Left ventricle myocardium inferior (tissue), 1 donor: ENCODE measurements at regions not wholly inside any gene's neighbourhood (a gene's known extent, or its start where the extent isn't known, plus 50 kb on each side); places are given as distances from the start of the nearest gene placed in this dataset.
"Not testable (repeated sequence)": the region's sequence is repeated elsewhere in the genome, so short reads cannot be mapped to it uniquely, and the experiment has no call there.

ENCODE experiments used
- DNase-seq: peaks from one replicate; pipeline ENCODE4 v3.0.0-alpha.2; 2020
- H3K27ac ChIP-seq: fragments of 200-600 bp; replicated peaks from 2 replicates; pipeline ENCODE4 v1.8.0; 2021
- H3K27me3 ChIP-seq: fragments of 200-600 bp; 2 replicates; pipeline ENCODE4 v1.8.0; 2021; ENCODE audit warnings: low read depth
- H3K36me3 ChIP-seq: fragments of 200-600 bp; 2 replicates; pipeline ENCODE4 v1.8.0; 2021
- H3K4me1 ChIP-seq: fragments of 200-600 bp; 2 replicates; pipeline ENCODE4 v1.8.0; 2021
- H3K4me3 ChIP-seq: fragments of 200-600 bp; 2 replicates; pipeline ENCODE4 v1.8.0; 2021; ENCODE audit warnings: mild to moderate bottlenecking, moderate library complexity
- H3K9me3 ChIP-seq: fragments of 200-600 bp; replicated peaks from 2 replicates; pipeline ENCODE4 v1.8.0; 2021
- intact Hi-C: fragments of 100-400 bp; cut with micrococcal nuclease; formaldehyde crosslinking; loops from one replicate; pipeline ENCODE4 v1.11.0; 2022
- TF ChIP-seq, protein P1 (sequence below): fragments of 200-600 bp; IDR thresholded peaks from 2 replicates; pipeline ENCODE4 v1.8.0; 2021; ENCODE audit warnings: antibody characterized with exemption, mild to moderate bottlenecking, borderline replicate concordance
- donor health status: DM: no; HTN: yes; CAD: no; lungs with severe emphysema.

DNA sequence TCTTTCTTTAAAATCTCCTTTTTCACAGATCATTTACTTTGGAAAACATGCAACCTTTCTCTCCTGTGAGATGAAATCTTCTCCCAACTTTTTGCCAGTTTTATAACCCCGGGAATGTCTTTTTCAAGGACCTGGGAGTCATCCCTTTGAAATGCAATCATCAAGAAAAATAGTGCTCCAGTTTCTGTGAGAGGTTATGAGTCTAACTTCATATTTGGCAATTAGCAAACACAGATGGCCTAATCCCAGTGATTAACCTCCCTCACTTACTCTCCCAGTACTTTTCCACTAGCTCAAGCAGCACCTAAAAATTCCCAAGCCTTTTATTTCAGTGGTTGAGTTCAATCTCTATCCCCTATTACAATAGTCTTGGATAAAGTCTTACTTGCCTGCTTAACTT is 185.8 kb upstream of the TMEM106B start:
- TF ChIP-seq, protein P1, sequence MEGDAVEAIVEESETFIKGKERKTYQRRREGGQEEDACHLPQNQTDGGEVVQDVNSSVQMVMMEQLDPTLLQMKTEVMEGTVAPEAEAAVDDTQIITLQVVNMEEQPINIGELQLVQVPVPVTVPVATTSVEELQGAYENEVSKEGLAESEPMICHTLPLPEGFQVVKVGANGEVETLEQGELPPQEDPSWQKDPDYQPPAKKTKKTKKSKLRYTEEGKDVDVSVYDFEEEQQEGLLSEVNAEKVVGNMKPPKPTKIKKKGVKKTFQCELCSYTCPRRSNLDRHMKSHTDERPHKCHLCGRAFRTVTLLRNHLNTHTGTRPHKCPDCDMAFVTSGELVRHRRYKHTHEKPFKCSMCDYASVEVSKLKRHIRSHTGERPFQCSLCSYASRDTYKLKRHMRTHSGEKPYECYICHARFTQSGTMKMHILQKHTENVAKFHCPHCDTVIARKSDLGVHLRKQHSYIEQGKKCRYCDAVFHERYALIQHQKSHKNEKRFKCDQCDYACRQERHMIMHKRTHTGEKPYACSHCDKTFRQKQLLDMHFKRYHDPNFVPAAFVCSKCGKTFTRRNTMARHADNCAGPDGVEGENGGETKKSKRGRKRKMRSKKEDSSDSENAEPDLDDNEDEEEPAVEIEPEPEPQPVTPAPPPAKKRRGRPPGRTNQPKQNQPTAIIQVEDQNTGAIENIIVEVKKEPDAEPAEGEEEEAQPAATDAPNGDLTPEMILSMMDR, result no peak
- H3K27ac ChIP-seq, result no peak overlapping the region
- H3K4me3 ChIP-seq, result no peak overlapping the region
- H3K27me3 ChIP-seq, result no peaks in the 10 kb centered on the region
- H3K4me1 ChIP-seq, result no peaks in the 10 kb centered on the region
- peaks cover 6% of the 10 kb centered on the region for H3K9me3 ChIP-seq
- H3K36me3 ChIP-seq, result no peaks in the 10 kb centered on the region
- intact Hi-C loops, result no loop called here
- DNase-seq, result no peak

GRCh38 chr7:12028508-12028907 is 182.6 kb upstream of the TMEM106B start:
- H3K36me3 ChIP-seq, result no peaks in the 10 kb centered on the region
- H3K9me3 ChIP-seq, result peaks cover 6% of the 10 kb centered on the region
- H3K4me1 ChIP-seq, result no peaks in the 10 kb centered on the region
- no peak overlapping the region for H3K4me3 ChIP-seq
- no peak overlapping the region for H3K27ac ChIP-seq
- no peak for DNase-seq
- intact Hi-C loops, result no loop called here
- no peaks in the 10 kb centered on the region for H3K27me3 ChIP-seq
- TF ChIP-seq, protein P1, result no peak

DNA sequence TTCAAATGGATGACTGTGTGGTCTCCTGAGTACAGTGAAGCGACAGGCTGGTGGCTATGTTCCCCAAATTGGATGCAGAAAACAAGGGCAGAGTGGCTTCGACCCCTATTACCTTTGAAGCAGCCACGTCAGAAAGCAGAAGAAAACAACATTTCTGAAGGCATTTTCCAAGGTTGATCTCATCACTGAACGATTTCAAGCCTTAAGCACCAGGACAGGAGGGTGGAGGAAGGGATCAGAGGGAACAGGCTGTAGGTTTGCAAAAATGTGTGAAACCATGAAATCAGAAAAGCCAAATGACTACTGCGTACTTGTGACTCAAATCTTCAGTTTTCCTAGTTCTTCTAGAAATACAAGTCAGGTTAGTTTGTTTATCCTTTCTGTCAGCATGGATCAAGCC is 181.0 kb upstream of the TMEM106B start:
- H3K27ac ChIP-seq, result no peak overlapping the region
- peaks cover under 1% of the 10 kb centered on the region for H3K9me3 ChIP-seq
- no peak overlapping the region for H3K4me3 ChIP-seq
- TF ChIP-seq, protein P1, result no peak
- intact Hi-C loops, result no loop called here
- DNase-seq, result no peak
- no peaks in the 10 kb centered on the region for H3K36me3 ChIP-seq
- no peaks in the 10 kb centered on the region for H3K4me1 ChIP-seq
- no peaks in the 10 kb centered on the region for H3K27me3 ChIP-seq

GRCh38 chr7:12031186-12031585 is 179.9 kb upstream of the TMEM106B start:
- no peak for DNase-seq
- no peaks in the 10 kb centered on the region for H3K27me3 ChIP-seq
- H3K9me3 ChIP-seq, result no peaks in the 10 kb centered on the region
- TF ChIP-seq, protein P1, result no peak
- no peaks in the 10 kb centered on the region for H3K4me1 ChIP-seq
- no peak overlapping the region for H3K4me3 ChIP-seq
- H3K27ac ChIP-seq, result no peak overlapping the region
- H3K36me3 ChIP-seq, result no peaks in the 10 kb centered on the region
- intact Hi-C loops, result no loop called here

DNA sequence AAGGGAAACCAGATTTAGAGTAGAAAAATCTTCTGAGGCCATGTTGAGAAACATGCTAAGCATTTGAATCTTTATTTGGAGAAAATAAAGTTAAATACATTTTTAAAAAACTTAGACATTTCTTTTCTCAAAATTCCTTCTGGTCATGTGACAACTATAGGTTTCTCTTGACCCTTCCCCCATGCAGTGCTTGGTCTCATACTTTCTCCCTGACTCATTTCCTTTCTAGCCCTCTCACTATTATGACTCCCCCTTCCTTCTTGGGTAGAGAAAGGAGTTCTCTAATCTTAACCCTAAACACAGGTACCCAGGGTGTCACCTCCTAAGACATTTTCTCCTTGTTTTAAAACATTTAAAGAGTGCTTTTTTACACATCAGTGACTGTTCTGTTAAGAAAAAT is 179.5 kb upstream of the TMEM106B start:
- Histone ChIP-seq H3K27ac (no peak overlapping the region), H3K27me3 (no peaks in the 10 kb centered on the region), H3K4me3 (no peak overlapping the region), H3K9me3 (no peaks in the 10 kb centered on the region), H3K4me1 (no peaks in the 10 kb centered on the region), H3K36me3 (no peaks in the 10 kb centered on the region)
- TF ChIP-seq, protein P1, result no peak
- intact Hi-C loops, result no loop called here
- DNase-seq, result no peak

DNA sequence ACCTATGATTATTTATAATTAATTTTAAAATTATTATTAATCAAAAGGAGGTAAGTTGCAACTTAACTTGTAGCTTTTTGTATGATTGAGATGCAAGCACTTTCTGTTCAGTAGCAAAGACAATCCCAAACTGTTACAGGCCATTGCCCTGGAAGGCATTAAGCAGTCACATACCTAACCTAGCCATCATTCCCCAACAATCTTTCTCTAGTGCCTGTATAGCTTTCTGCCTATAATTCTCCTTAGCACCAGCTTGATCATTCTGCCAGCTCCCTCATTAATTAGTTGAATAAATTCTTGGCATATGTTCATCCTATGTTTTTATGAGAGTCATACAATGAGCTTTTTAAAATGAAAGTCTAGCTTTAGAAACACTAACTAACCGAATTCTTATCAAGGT is 178.9 kb upstream of the TMEM106B start:
- Histone ChIP-seq H3K4me1 (no peaks in the 10 kb centered on the region), H3K4me3 (no peak overlapping the region), H3K36me3 (no peaks in the 10 kb centered on the region), H3K27ac (no peak overlapping the region), H3K27me3 (no peaks in the 10 kb centered on the region), H3K9me3 (no peaks in the 10 kb centered on the region)
- TF ChIP-seq, protein P1, result no peak
- no peak for DNase-seq
- intact Hi-C loops, result no loop called here

GRCh38 chr7:12043457-12043856 is 167.6 kb upstream of the TMEM106B start:
- H3K27ac ChIP-seq, DNase-seq, intact Hi-C loops, H3K36me3 ChIP-seq, H3K4me1 ChIP-seq, H3K9me3 ChIP-seq, H3K27me3 ChIP-seq, H3K4me3 ChIP-seq: not testable (repeated sequence)
